ENCODE measurements at regions not wholly inside any gene's neighbourhood (a gene's known extent, or its start where the extent isn't known, plus 50 kb on each side); places are given as distances from the start of the nearest gene placed in this dataset.

DNA sequence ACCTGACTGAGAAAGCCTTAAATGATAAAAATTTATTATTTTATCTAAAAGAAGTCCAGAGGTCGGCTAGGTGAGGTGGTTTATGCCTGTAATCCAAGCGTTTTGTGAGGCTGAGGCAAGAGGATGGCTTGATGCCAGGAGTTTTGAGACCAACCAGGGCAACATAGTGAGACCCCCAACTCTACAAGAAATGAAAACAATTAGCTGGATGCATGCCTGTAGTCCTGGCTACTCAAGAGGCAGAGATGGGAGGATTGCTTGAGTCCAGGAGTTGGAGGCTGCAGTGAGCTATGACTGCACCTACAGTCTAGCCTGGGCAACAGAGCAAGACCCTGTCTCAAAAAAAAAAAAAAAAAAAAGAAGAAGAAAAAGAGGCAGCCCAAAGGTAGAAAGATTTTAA, 179.9 kb upstream of the KIF2A start:
- TF ChIP-seq EHMT2 (IDR thresholded peaks at IDR 0.05; ENCODE audit: low read depth) (no peak), EP300 (IDR thresholded peaks at IDR 0.05) (no peak), POLR2A (IDR thresholded peaks at IDR 0.05; ENCODE audit: low read length) (no peak), HOXB13 (CRISPR knock-in tag; IDR thresholded peaks at IDR 0.05; ENCODE audit: low read depth) (no peak), RCOR1 (IDR thresholded peaks at IDR 0.05; ENCODE audit: low read depth, low read length) (no peak), RAD21 (conservative IDR thresholded peaks at IDR 0.05 in 1 of 2, IDR thresholded peaks at IDR 0.05 in 1 of 2) (no peak), RFX5 (IDR thresholded peaks at IDR 0.05) (no peak), POLR2AphosphoS2 (conservative IDR thresholded peaks at IDR 0.05; ENCODE audit: low read length) (no peak)
- TF ChIP-seq, protein P1, sequence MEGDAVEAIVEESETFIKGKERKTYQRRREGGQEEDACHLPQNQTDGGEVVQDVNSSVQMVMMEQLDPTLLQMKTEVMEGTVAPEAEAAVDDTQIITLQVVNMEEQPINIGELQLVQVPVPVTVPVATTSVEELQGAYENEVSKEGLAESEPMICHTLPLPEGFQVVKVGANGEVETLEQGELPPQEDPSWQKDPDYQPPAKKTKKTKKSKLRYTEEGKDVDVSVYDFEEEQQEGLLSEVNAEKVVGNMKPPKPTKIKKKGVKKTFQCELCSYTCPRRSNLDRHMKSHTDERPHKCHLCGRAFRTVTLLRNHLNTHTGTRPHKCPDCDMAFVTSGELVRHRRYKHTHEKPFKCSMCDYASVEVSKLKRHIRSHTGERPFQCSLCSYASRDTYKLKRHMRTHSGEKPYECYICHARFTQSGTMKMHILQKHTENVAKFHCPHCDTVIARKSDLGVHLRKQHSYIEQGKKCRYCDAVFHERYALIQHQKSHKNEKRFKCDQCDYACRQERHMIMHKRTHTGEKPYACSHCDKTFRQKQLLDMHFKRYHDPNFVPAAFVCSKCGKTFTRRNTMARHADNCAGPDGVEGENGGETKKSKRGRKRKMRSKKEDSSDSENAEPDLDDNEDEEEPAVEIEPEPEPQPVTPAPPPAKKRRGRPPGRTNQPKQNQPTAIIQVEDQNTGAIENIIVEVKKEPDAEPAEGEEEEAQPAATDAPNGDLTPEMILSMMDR (IDR thresholded peaks at IDR 0.05) = no peak
- TF ChIP-seq, protein P2, sequence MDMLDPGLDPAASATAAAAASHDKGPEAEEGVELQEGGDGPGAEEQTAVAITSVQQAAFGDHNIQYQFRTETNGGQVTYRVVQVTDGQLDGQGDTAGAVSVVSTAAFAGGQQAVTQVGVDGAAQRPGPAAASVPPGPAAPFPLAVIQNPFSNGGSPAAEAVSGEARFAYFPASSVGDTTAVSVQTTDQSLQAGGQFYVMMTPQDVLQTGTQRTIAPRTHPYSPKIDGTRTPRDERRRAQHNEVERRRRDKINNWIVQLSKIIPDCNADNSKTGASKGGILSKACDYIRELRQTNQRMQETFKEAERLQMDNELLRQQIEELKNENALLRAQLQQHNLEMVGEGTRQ (IDR thresholded peaks at IDR 0.05) = no peak
- TF ChIP-seq, protein P3, sequence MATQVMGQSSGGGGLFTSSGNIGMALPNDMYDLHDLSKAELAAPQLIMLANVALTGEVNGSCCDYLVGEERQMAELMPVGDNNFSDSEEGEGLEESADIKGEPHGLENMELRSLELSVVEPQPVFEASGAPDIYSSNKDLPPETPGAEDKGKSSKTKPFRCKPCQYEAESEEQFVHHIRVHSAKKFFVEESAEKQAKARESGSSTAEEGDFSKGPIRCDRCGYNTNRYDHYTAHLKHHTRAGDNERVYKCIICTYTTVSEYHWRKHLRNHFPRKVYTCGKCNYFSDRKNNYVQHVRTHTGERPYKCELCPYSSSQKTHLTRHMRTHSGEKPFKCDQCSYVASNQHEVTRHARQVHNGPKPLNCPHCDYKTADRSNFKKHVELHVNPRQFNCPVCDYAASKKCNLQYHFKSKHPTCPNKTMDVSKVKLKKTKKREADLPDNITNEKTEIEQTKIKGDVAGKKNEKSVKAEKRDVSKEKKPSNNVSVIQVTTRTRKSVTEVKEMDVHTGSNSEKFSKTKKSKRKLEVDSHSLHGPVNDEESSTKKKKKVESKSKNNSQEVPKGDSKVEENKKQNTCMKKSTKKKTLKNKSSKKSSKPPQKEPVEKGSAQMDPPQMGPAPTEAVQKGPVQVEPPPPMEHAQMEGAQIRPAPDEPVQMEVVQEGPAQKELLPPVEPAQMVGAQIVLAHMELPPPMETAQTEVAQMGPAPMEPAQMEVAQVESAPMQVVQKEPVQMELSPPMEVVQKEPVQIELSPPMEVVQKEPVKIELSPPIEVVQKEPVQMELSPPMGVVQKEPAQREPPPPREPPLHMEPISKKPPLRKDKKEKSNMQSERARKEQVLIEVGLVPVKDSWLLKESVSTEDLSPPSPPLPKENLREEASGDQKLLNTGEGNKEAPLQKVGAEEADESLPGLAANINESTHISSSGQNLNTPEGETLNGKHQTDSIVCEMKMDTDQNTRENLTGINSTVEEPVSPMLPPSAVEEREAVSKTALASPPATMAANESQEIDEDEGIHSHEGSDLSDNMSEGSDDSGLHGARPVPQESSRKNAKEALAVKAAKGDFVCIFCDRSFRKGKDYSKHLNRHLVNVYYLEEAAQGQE (IDR thresholded peaks at IDR 0.05) = no peak
